IMR-90 (cell line): ENCODE measurements at regions not wholly inside any gene's neighbourhood (a gene's known extent, or its start where the extent isn't known, plus 50 kb on each side); places are given as distances from the start of the nearest gene placed in this dataset.
"Not testable (repeated sequence)": the region's sequence is repeated elsewhere in the genome, so short reads cannot be mapped to it uniquely, and the experiment has no call there.

Source experiments
- ATAC-seq: fragments of 200-7000 bp; cut with Tn5 transposase; 2 replicates; pipeline ENCODE4 v1.9.1; 2020; ENCODE audit warnings: low read depth, mild to moderate bottlenecking, moderate library complexity
- BruUV-seq: library from RNA; stranded (reverse); fragments of 400-500 nt; replicated peaks from 2 replicates; lab custom pipeline; 2021; lab: Mats Ljungman, UMichigan
- CTCF ChIA-PET: fragments of 300-600 bp; formaldehyde crosslinking; extraction: SDS; loops from one replicate; lab custom pipeline; 2021; ENCODE audit warnings: antibody characterized with exemption; lab: Yijun Ruan, JAX
- POLR2A ChIA-PET: fragments of 300-600 bp; sonication (Branson Sonifier 250); formaldehyde crosslinking; loops from one replicate; lab custom pipeline; 2022; ENCODE audit warnings: antibody characterized with exemption; ENCODE audit not compliant: unreplicated experiment; lab: Charles Lee
- DNase-seq: peaks from one replicate; pipeline ENCODE4 v3.0.0; 2013
- H2AFZ ChIP-seq: replicated peaks from 2 replicates; pipeline ENCODE3; 2013; ENCODE audit warnings: low read length, mild to moderate bottlenecking; ENCODE audit not compliant: poor library complexity
- H2AK5ac ChIP-seq: 2 replicates; pipeline ENCODE4 v1.6.1; 2013; ENCODE audit warnings: low read depth, low read length, inconsistent platforms
- H2AK9ac ChIP-seq: replicated peaks from 2 replicates; pipeline ENCODE3; 2013; ENCODE audit warnings: mild to moderate bottlenecking, low read depth, low read length, moderate library complexity; ENCODE audit not compliant: poor library complexity
- H2BK120ac ChIP-seq: 2 replicates; pipeline ENCODE4 v1.6.1; 2013; ENCODE audit warnings: low read depth, low read length, inconsistent platforms
- H2BK15ac ChIP-seq: 3 replicates; pipeline ENCODE4 v1.6.1; 2013; ENCODE audit warnings: low read depth, low read length, inconsistent platforms
- H2BK20ac ChIP-seq: 2 replicates; pipeline ENCODE4 v1.6.1; 2013; ENCODE audit warnings: low read depth, mild to moderate bottlenecking, inconsistent platforms, low read length, moderate library complexity
- H2BK5ac ChIP-seq: 2 replicates; pipeline ENCODE4 v1.6.1; 2013; ENCODE audit warnings: mild to moderate bottlenecking, low read depth, low read length, inconsistent platforms; ENCODE audit not compliant: poor library complexity, severe bottlenecking
- H3K14ac ChIP-seq: replicated peaks from 2 replicates; pipeline ENCODE4 v1.6.1; 2013; ENCODE audit warnings: low read depth, low read length, inconsistent platforms
- H3K18ac ChIP-seq: 2 replicates; pipeline ENCODE4 v1.6.1; 2013; ENCODE audit warnings: low read depth, low read length, control low read depth
- H3K23ac ChIP-seq: 2 replicates; pipeline ENCODE4 v1.6.1; 2013; ENCODE audit warnings: low read depth, low read length, inconsistent platforms
- H3K27ac ChIP-seq: 2 replicates; pipeline ENCODE4 v1.5.1; 2013; ENCODE audit warnings: mild to moderate bottlenecking, control low read depth, low read length; ENCODE audit not compliant: insufficient read depth
- H3K27me3 ChIP-seq: 2 replicates; pipeline ENCODE4 v1.6.1; 2013; ENCODE audit warnings: low read length; ENCODE audit not compliant: control insufficient read depth, insufficient read depth
- H3K36me3 ChIP-seq: 2 replicates; pipeline ENCODE4 v1.6.1; 2013; ENCODE audit warnings: low read length, mixed read lengths; ENCODE audit not compliant: control insufficient read depth, insufficient read depth
- H3K4ac ChIP-seq: 2 replicates; pipeline ENCODE4 v1.6.1; 2013; ENCODE audit warnings: low read depth, low read length, inconsistent platforms
- H3K4me1 ChIP-seq: 2 replicates; pipeline ENCODE4 v1.6.1; 2013; ENCODE audit warnings: low read length, mixed read lengths; ENCODE audit not compliant: control insufficient read depth, insufficient read depth
- H3K4me2 ChIP-seq: 2 replicates; pipeline ENCODE4 v1.6.1; 2013; ENCODE audit warnings: low read depth, mild to moderate bottlenecking, control low read depth, low read length, moderate library complexity
- H3K4me3 ChIP-seq: 2 replicates; pipeline ENCODE4 v1.5.1; 2013; ENCODE audit warnings: low read depth, mild to moderate bottlenecking, control low read depth, low read length, moderate library complexity; ENCODE audit not compliant: insufficient read depth
- H3K56ac ChIP-seq: 2 replicates; pipeline ENCODE4 v1.6.1; 2013; ENCODE audit warnings: low read length, inconsistent platforms; ENCODE audit not compliant: insufficient read depth; ENCODE audit errors: extremely low read depth
- H3K79me1 ChIP-seq, 2 experiments: 2 replicates each; pipeline ENCODE4 v1.6.1; 2013; ENCODE audit warnings: low read length in 2 of 2, inconsistent platforms in 1 of 2, low read depth in 1 of 2
- H3K9ac ChIP-seq: 2 replicates; pipeline ENCODE4 v1.6.1; 2013; ENCODE audit warnings: low read depth, low read length, control low read depth
- H3K9me1 ChIP-seq: 2 replicates; pipeline ENCODE4 v1.6.1; 2013; ENCODE audit warnings: low read length, inconsistent platforms; ENCODE audit not compliant: insufficient read depth
- H3K9me3 ChIP-seq: 2 replicates; pipeline ENCODE4 v1.6.1; 2013; ENCODE audit warnings: low read length; ENCODE audit not compliant: control insufficient read depth, insufficient read depth
- H4K20me1 ChIP-seq: 2 replicates; pipeline ENCODE4 v1.6.1; 2013; ENCODE audit warnings: low read length, inconsistent platforms; ENCODE audit not compliant: insufficient read depth
- H4K5ac ChIP-seq: 2 replicates; pipeline ENCODE4 v1.6.1; 2013; ENCODE audit warnings: mild to moderate bottlenecking, low read depth, low read length, control low read depth
- H4K8ac ChIP-seq, 2 experiments: 2 replicates each; pipeline ENCODE4 v1.6.1; 2013; ENCODE audit warnings: low read depth in 2 of 2, low read length in 2 of 2, control low read depth in 1 of 2, inconsistent platforms in 1 of 2
- H4K91ac ChIP-seq: 2 replicates; pipeline ENCODE4 v1.6.1; 2013; ENCODE audit warnings: low read depth, low read length, inconsistent platforms; ENCODE audit not compliant: insufficient read depth
- CEBPB ChIP-seq: IDR thresholded peaks from 2 replicates; pipeline ENCODE4 v1.6.1; 2012; ENCODE audit warnings: low read depth, low read length, improper control_type of control experiment
- CHD1 ChIP-seq: IDR thresholded peaks from 2 replicates; pipeline ENCODE4 v1.6.1; 2012; ENCODE audit warnings: low read depth, low read length, improper control_type of control experiment
- MAFK ChIP-seq: IDR thresholded peaks from 2 replicates; pipeline ENCODE4 v1.6.1; 2012; ENCODE audit warnings: low read depth, low read length, improper control_type of control experiment
- MAZ ChIP-seq: IDR thresholded peaks from 2 replicates; pipeline ENCODE4 v1.6.1; 2012; ENCODE audit warnings: low read depth, mild to moderate bottlenecking, low read length, improper control_type of control experiment, moderate library complexity, borderline replicate concordance
- NFE2L2 ChIP-seq: fragments of 150-350 bp; IDR thresholded peaks from 2 replicates; pipeline ENCODE4 v1.6.1; 2016; ENCODE audit warnings: low read depth, mild to moderate bottlenecking, low read length
- POLR2A ChIP-seq: IDR thresholded peaks from 2 replicates; pipeline ENCODE4 v1.6.1; 2012; ENCODE audit warnings: mild to moderate bottlenecking, low read depth, low read length
- RAD21 ChIP-seq: IDR thresholded peaks from 2 replicates; pipeline ENCODE4 v1.6.1; 2012; ENCODE audit warnings: low read length, improper control_type of control experiment
- RFX5 ChIP-seq: IDR thresholded peaks from 2 replicates; pipeline ENCODE4 v1.8.0; 2012; ENCODE audit warnings: low read depth, mild to moderate bottlenecking, low read length, moderate library complexity
- SMC3 ChIP-seq: fragments of 150-350 bp; IDR thresholded peaks from 2 replicates; pipeline ENCODE4 v1.6.1; 2016; ENCODE audit warnings: low read depth, mild to moderate bottlenecking, antibody characterized with exemption, low read length, moderate library complexity
- WGBS, 2 experiments: methylation state at CpG; one replicate each; pipeline versions ENCODE4 v1.1.5 to v1.1.7; 2013; ENCODE audit warnings: missing lambda C conversion rate in 2 of 2; ENCODE audit not compliant: insufficient read length in 1 of 2; ENCODE audit errors: extremely low coverage in 2 of 2; 5-methylcytosine and 5-hydroxymethylcytosine counted together
- dilution Hi-C: fragments of 300-500 bp; cut with HindIII; formaldehyde crosslinking; loops from one replicate; pipeline ENCODE4 v1.14.3; 2018; ENCODE audit warnings: low sequenced_read_pairs; ENCODE audit not compliant: unreplicated experiment
- in situ Hi-C: fragments of 300-500 bp; cut with MboI; formaldehyde crosslinking; loops from 3 replicates; pipeline ENCODE4 v1.14.3; 2019; ENCODE audit warnings: low sequenced_read_pairs, inconsistent platforms, mixed read lengths
- intact Hi-C: fragments of 100-400 bp; cut with micrococcal nuclease; formaldehyde crosslinking; loops from 2 replicates; pipeline ENCODE4 v1.10.0; 2022

DNA sequence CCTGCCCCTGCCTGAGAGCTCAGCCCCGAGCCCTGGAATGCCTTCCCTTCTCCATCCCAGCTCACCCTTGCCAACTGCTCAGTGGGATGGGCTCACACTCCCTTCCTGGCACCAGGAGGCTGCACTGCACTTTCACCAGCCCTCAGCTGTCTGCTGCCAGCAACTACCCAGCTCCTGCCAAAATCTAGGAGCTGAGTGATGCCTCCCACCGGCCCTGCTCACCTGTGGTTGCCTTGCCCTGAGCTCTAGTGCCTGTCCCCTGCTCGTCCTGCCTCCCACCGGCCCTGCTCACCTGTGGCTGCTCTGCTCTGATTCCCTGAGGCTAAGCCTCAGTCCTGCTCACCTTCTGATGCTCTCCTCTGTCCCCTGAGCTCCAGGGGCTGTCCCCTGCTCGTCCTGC, 119.8 kb downstream of the TMEM121 start:
- no peak for ATAC-seq
- Histone ChIP-seq H3K27ac (no peak overlapping the region), H3K4me3 (no peak overlapping the region), H4K5ac (no peak overlapping the region), H4K8ac (no peak overlapping the region), H3K23ac (no peak overlapping the region), H3K4ac (no peak overlapping the region), H3K56ac (no peak overlapping the region), H4K91ac (no peak overlapping the region), H3K9me3 (peaks cover 27% of the 10 kb centered on the region), H3K27me3 (no peaks in the 10 kb centered on the region), H3K79me1 (no peaks in the 10 kb centered on the region), H4K20me1 (no peaks in the 10 kb centered on the region), H3K14ac (no peak overlapping the region), H3K36me3 (no peaks in the 10 kb centered on the region), H2AK5ac (no peak overlapping the region), H2BK15ac (no peak overlapping the region), H2AFZ (no peak overlapping the region), H2BK5ac (no peak overlapping the region), H3K4me2 (no peak overlapping the region), H3K18ac (no peak overlapping the region), H2BK120ac (no peak overlapping the region), H3K9me1 (no peaks in the 10 kb centered on the region), H3K4me1 (no peaks in the 10 kb centered on the region), H2AK9ac (no peak overlapping the region), H2BK20ac (no peak overlapping the region), H3K9ac (no peak overlapping the region)
- no TSS peak for BruUV-seq
- 12% methylated on average over 4 of the region's 5 CpGs; no CpG with 5 or more reads in 1 of the 2 experiments for WGBS, 2 experiments
- DNase-seq, result no peak
- in situ Hi-C loops (no loop called here), dilution Hi-C loops (no loop called here), intact Hi-C loops (no loop called here)
- POLR2A ChIA-PET, result no interaction called here
- CTCF ChIA-PET, result no interaction called here
- TF ChIP-seq SMC3, result no peak
- no peak for TF ChIP-seq MAZ
- TF ChIP-seq POLR2A, result no peak
- TF ChIP-seq RFX5, result no peak
- TF ChIP-seq CHD1, result no peak
- no peak for TF ChIP-seq MAFK
- TF ChIP-seq NFE2L2, result no peak
- TF ChIP-seq RAD21, result no peak
- TF ChIP-seq CEBPB, result no peak

GRCh38 chr14:105646711-105647281, 120.4 kb downstream of the TMEM121 start:
- H3K9me1 ChIP-seq, in situ Hi-C loops, H2BK20ac ChIP-seq, H2BK15ac ChIP-seq, H2AK5ac ChIP-seq, H3K27ac ChIP-seq, ATAC-seq, H2BK5ac ChIP-seq, H3K4ac ChIP-seq, H4K91ac ChIP-seq, POLR2A ChIA-PET, H3K23ac ChIP-seq, CTCF ChIA-PET, H3K36me3 ChIP-seq, H3K27me3 ChIP-seq, DNase-seq, H3K18ac ChIP-seq, H3K79me1 ChIP-seq, H4K8ac ChIP-seq, H3K9ac ChIP-seq, H3K4me3 ChIP-seq, H3K4me2 ChIP-seq, H3K4me1 ChIP-seq, H3K14ac ChIP-seq, dilution Hi-C loops, BruUV-seq, H2AK9ac ChIP-seq, H4K5ac ChIP-seq, intact Hi-C loops, H2AFZ ChIP-seq, H2BK120ac ChIP-seq, H4K20me1 ChIP-seq, H3K56ac ChIP-seq: not testable (repeated sequence)
- 29% methylated on average over 4 of the region's 7 CpGs; no CpG with 5 or more reads in 1 of the 2 experiments for WGBS, 2 experiments
- peaks cover 25% of the 10 kb centered on the region for H3K9me3 ChIP-seq
